ENCODE measurements at regions not wholly inside any gene's neighbourhood (a gene's known extent, or its start where the extent isn't known, plus 50 kb on each side); places are given as distances from the start of the nearest gene placed in this dataset.

GRCh38 chr6:2407525-2407924, 162.1 kb upstream of the GMDS start:
- no peak for TF ChIP-seq CTCF (IDR thresholded peaks at IDR 0.05; ENCODE audit: low read depth, low read length, poor library complexity, severe bottlenecking)
- TF ChIP-seq EZH2phosphoT487 (IDR thresholded peaks at IDR 0.05; ENCODE audit: borderline replicate concordance, low read length): no peak

All from DOHH2 (cell line).